Heart right ventricle (tissue), 16 donors: ENCODE measurements at regions not wholly inside any gene's neighbourhood (a gene's known extent, or its start where the extent isn't known, plus 50 kb on each side); places are given as distances from the start of the nearest gene placed in this dataset.
"Not testable (repeated sequence)": the region's sequence is repeated elsewhere in the genome, so short reads cannot be mapped to it uniquely, and the experiment has no call there.

ENCODE experiments used
- ATAC-seq, 8 donors: fragments of 200-7000 bp; cut with Tn5 transposase; one replicate each; pipeline ENCODE4 v1.9.1; 2020; ENCODE audit warnings: mild to moderate bottlenecking in 8 of 8, moderate library complexity in 8 of 8, moderate number of reproducible peaks in 1 of 8
- DNase-seq, 2 donors: peaks; one replicate each; pipeline ENCODE4 v3.0.0-alpha.2; 2020
- H3K27ac ChIP-seq, 10 donors: fragments of 200-600 bp; sonication (generic) in 2 of 10; one replicate each; pipeline versions ENCODE4 v1.5.0 to v1.8.0; 2020 to 2022; ENCODE audit warnings: mild to moderate bottlenecking in 3 of 10
- H3K27me3 ChIP-seq, 7 donors: fragments of 200-600 bp; one replicate each; pipeline ENCODE4 v1.8.0; 2021 to 2022; ENCODE audit warnings: mild to moderate bottlenecking in 2 of 7
- H3K36me3 ChIP-seq, 9 donors: fragments of 200-600 bp; sonication (generic) in 1 of 9; one replicate each; pipeline versions ENCODE4 v1.5.0 to v1.8.0; 2020 to 2022; ENCODE audit warnings: mild to moderate bottlenecking in 2 of 9
- H3K4me1 ChIP-seq, 9 donors: fragments of 200-600 bp; sonication (generic) in 1 of 9; one replicate each; pipeline versions ENCODE4 v1.5.0 to v1.8.0; 2020 to 2022; ENCODE audit warnings: mild to moderate bottlenecking in 4 of 9
- H3K4me3 ChIP-seq, 10 donors: fragments of 200-600 bp; sonication (generic) in 2 of 10; one replicate each; pipeline versions ENCODE4 v1.5.0 to v1.8.0; 2020 to 2022; ENCODE audit warnings: mild to moderate bottlenecking in 7 of 10, moderate library complexity in 2 of 10
- H3K9me3 ChIP-seq, 11 donors: fragments of 200-600 bp in 10 of 11; sonication (generic) in 2 of 11; one replicate each; pipeline versions ENCODE4 v1.5.0 to v1.8.0; 2013 to 2022; ENCODE audit warnings: mild to moderate bottlenecking in 2 of 11, control low read depth in 1 of 11, moderate library complexity in 1 of 11
- CTCF ChIP-seq, 9 donors: fragments of 200-600 bp; sonication (generic) in 2 of 9; IDR thresholded peaks; one replicate each; pipeline versions ENCODE4 v1.5.0 to v1.8.0; 2021 to 2022; ENCODE audit warnings: antibody characterized with exemption in 9 of 9, mild to moderate bottlenecking in 5 of 9, moderate library complexity in 1 of 9
- WGBS, 2 donors: extraction: QIAGEN DNeasy Blood & Tissue Kit; methylation state at CpG; one replicate each; pipeline ENCODE4 v1.1.7; 2013; ENCODE audit warnings: inconsistent platforms in 1 of 2; 5-methylcytosine and 5-hydroxymethylcytosine counted together
- intact Hi-C, 10 donors: fragments of 100-400 bp; cut with DNase I; formaldehyde crosslinking; loops; one replicate each; pipeline versions ENCODE4 v1.11.1 to v1.14.2; 2022
- donor health status: Arrhythmogenic right ventricular cardiomyopathy.
- donor health status: ischemic (EF 13 %, LVEDD 7.1; RV severe dilation, severe dysfunction).
- donor health status: healthy with polysubstance abuse.
- donor health status: DM: no; HTN: yes; CAD: no.
- donor health status: DM: no; HTN: no; CAD: no.
- donor health status: ischemic (EF 25% LVEDD 6.9; RV normal size, moderate dysfunction).
- donor health status: ischemic (EF 25% LVEDD 5.7; RV mildly dilated, moderate dysfunction).
- donor health status: healthy.
- donor health status: DM: yes; HTN: yes; CAD: no.
- donor health status: Ischemic cardiomyopathy.
- donor health status: ischemic (EF 35%, LVEDD 5.7; RV mildly dilated, moderate dysfunction).
- donor health status: nonischemic (EF 11% LVEDD 7.7; RV severe dilation, severe dysfunction).
- donor health status: DM: yes; HTN: yes; CAD: no.
- donor health status: PGD.
- donor health status: ischemic (EF 29% LVEDD 5.4; RV normal size, mild dysfunction).
- donor health status: nonischemic (EF 23%, LVEDD 6.1; RV moderate dilation, normal function).

GRCh38 chr20:52001999-52002666 lies 189.4 kb downstream of the ZFP64 start:
- Histone ChIP-seq H3K4me1 (peaks cover 0 to 3% (median 0%) of the 10 kb centered on the region in 9 donors), H3K9me3 (no peaks in the 10 kb centered on the region), H3K27me3 (peaks cover 0 to 19% (median 0%) of the 10 kb centered on the region in 7 donors), H3K4me3 (no peak overlapping the region), H3K36me3 (no peaks in the 10 kb centered on the region), H3K27ac (no peak overlapping the region)
- intact Hi-C loops = no loop called here
- DNase-seq (no peak), ATAC-seq (no peak)
- no peak for TF ChIP-seq CTCF (IDR thresholded peaks at IDR 0.05)
- WGBS, 2 donors = 39 to 41% methylated on average over 8 of the region's 8 CpGs

GRCh38 chr20:51997281-51997936 lies 194.2 kb downstream of the ZFP64 start:
- ATAC-seq, DNase-seq, H3K4me3 ChIP-seq, H3K4me1 ChIP-seq, H3K27ac ChIP-seq, H3K9me3 ChIP-seq, intact Hi-C loops, H3K36me3 ChIP-seq: not testable (repeated sequence)
- WGBS, 2 donors = 87 to 89% methylated on average over 4 of the region's 4 CpGs
- peaks cover 0 to 13% (median 0%) of the 10 kb centered on the region in 7 donors for H3K27me3 ChIP-seq

- H3K9me3 ChIP-seq = no peaks in the 10 kb centered on the region
- TF ChIP-seq CTCF (IDR thresholded peaks at IDR 0.05) = no peak
- intact Hi-C loops = no loop called here
Observed at GRCh38 chr20:51995551-51995951, 193.2 kb upstream of the SALL4 start.

GRCh38 chr20:51994751-51995417 lies 192.6 kb upstream of the SALL4 start:
- 87 to 89% methylated on average over 10 of the region's 10 CpGs for WGBS, 2 donors
- Histone ChIP-seq H3K27me3 (peaks cover 0 to 3% (median 0%) of the 10 kb centered on the region in 7 donors), H3K27ac (no peak overlapping the region), H3K36me3 (no peaks in the 10 kb centered on the region), H3K9me3 (no peaks in the 10 kb centered on the region), H3K4me3 (no peak overlapping the region), H3K4me1 (peaks cover 0 to 10% (median 0%) of the 10 kb centered on the region in 9 donors)
- ATAC-seq (no peak), DNase-seq (no peak)
- no peak for TF ChIP-seq CTCF (IDR thresholded peaks at IDR 0.05)
- intact Hi-C loops = no loop called here

More at GRCh38 chr20:51995551-51995951, 193.2 kb upstream of the SALL4 start:
- peak in 7 of 8 donors; percentile 20 to 65 (median 37) for ATAC-seq
- DNase-seq = no peak
- WGBS, 2 donors = 57 to 59% methylated on average over 3 of the region's 3 CpGs
- peaks cover 0 to 10% (median 0%) of the 10 kb centered on the region in 9 donors for H3K4me1 ChIP-seq
- H3K27me3 ChIP-seq = peaks cover 0 to 8% (median 0%) of the 10 kb centered on the region in 7 donors
- no peak overlapping the region for H3K4me3 ChIP-seq
- H3K27ac ChIP-seq = no peak overlapping the region
- no peaks in the 10 kb centered on the region for H3K36me3 ChIP-seq
